Prostate gland (tissue), 2 donors: ENCODE measurements at regions not wholly inside any gene's neighbourhood (a gene's known extent, or its start where the extent isn't known, plus 50 kb on each side); places are given as distances from the start of the nearest gene placed in this dataset.

Source experiments
- DNase-seq: peaks from one replicate; pipeline ENCODE4 v3.0.0-alpha.2; 2019; ENCODE audit warnings: low spot score
- H3K27ac ChIP-seq, 2 donors: fragments of 200-600 bp; sonication (generic); 2 replicates each; pipeline ENCODE4 v1.5.1; 2017 to 2019
- H3K27me3 ChIP-seq: fragments of 200-600 bp; sonication (generic); replicated peaks from 2 replicates; pipeline ENCODE4 v1.5.1; 2019; ENCODE audit not compliant: insufficient read depth
- H3K36me3 ChIP-seq, 2 donors: fragments of 200-600 bp; sonication (generic); 1 replicate in 1 of 2; 2 replicates in 1 of 2; pipeline versions ENCODE4 v1.5.1 to v1.8.1; 2017 to 2019
- H3K4me1 ChIP-seq: fragments of 200-600 bp; sonication (generic); replicated peaks from 2 replicates; pipeline ENCODE4 v1.5.1; 2019
- H3K4me3 ChIP-seq, 2 donors: fragments of 200-600 bp; sonication (generic); 2 replicates each; pipeline ENCODE4 v1.5.1; 2017 to 2019
- H3K9me3 ChIP-seq: fragments of 200-600 bp; sonication (generic); 2 replicates; pipeline ENCODE4 v1.5.1; 2017
- POLR2A ChIP-seq: fragments of 450-650 bp; IDR thresholded peaks from one replicate; pipeline ENCODE4 v1.6.1; 2016; ENCODE audit warnings: antibody characterized with exemption, mild to moderate bottlenecking
- POLR2AphosphoS5 ChIP-seq: sonication (generic); formaldehyde crosslinking; IDR thresholded peaks from one replicate; pipeline ENCODE4 v1.6.1; 2017; ENCODE audit warnings: antibody characterized with exemption
- WGBS: methylation state at CpG from one replicate; pipeline ENCODE4 v1.1.5; 2018; 5-methylcytosine and 5-hydroxymethylcytosine counted together
- intact Hi-C: fragments of 100-400 bp; cut with DNase I; formaldehyde crosslinking; loops from one replicate; pipeline ENCODE4 v1.14.2; 2022
- TF ChIP-seq, protein P1 (sequence below), 4 experiments: fragments of 200-600 bp in 2 of 4; fragments of 450-650 bp in 2 of 4; sonication (generic) in 2 of 4; IDR thresholded peaks; 1 replicate in 3 of 4; 2 replicates in 1 of 4; pipeline ENCODE4 v1.5.1; 2016 to 2019; ENCODE audit warnings: antibody characterized with exemption in 4 of 4, mild to moderate bottlenecking in 2 of 4, moderate library complexity in 2 of 4

DNA sequence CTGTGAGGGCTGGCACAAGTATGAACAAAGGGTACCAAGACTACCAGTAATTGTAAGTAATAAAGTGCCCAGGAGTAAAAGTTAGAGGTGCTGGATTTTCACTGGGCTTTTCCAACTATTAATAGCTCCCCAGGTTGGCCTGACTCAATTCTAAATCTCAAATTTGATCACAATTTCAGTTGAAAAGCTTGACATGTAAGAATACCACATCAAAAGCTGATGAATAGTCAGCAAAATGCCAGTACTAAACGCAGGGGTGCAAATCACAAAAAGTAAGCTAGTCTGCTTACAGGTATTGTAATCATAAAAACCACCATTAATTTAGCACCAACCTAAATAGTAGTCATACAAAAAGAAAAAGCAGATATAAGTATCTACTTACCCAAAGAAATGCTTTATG lies 917.5 kb downstream of the NLGN4Y start:
- no peaks in the 10 kb centered on the region for H3K27me3 ChIP-seq
- H3K4me3 ChIP-seq, result no peak overlapping the region
- H3K36me3 ChIP-seq, result no peaks in the 10 kb centered on the region
- no peaks in the 10 kb centered on the region for H3K4me1 ChIP-seq
- WGBS, result 61% methylated on average over 1 of the region's 1 CpG
- no peak overlapping the region for H3K27ac ChIP-seq
- H3K9me3 ChIP-seq, result no peaks in the 10 kb centered on the region
- intact Hi-C loops, result no loop called here
- no peak for TF ChIP-seq POLR2A
- TF ChIP-seq, protein P1, sequence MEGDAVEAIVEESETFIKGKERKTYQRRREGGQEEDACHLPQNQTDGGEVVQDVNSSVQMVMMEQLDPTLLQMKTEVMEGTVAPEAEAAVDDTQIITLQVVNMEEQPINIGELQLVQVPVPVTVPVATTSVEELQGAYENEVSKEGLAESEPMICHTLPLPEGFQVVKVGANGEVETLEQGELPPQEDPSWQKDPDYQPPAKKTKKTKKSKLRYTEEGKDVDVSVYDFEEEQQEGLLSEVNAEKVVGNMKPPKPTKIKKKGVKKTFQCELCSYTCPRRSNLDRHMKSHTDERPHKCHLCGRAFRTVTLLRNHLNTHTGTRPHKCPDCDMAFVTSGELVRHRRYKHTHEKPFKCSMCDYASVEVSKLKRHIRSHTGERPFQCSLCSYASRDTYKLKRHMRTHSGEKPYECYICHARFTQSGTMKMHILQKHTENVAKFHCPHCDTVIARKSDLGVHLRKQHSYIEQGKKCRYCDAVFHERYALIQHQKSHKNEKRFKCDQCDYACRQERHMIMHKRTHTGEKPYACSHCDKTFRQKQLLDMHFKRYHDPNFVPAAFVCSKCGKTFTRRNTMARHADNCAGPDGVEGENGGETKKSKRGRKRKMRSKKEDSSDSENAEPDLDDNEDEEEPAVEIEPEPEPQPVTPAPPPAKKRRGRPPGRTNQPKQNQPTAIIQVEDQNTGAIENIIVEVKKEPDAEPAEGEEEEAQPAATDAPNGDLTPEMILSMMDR (IDR thresholded peaks at IDR 0.05), result no peak
- no peak for TF ChIP-seq POLR2AphosphoS5
- DNase-seq, result no peak

DNA sequence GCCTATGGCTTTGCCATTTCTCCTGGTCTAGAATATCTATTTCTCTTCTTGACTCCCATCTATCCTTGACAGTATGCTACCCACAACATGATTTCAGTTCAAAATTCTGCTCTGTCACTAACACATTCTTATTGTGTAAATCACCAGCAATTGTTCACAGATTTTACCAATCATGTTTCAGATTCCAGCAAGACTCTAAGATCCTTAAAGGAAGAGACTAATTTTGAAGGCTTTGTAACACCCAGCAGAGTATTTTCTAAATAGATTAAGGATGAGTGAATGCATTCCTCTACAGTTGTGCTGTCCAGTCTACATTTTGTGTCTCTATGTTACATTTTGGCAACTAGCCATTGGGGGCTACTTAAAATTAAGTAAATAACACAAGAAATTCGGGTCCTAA lies 921.5 kb downstream of the NLGN4Y start:
- Histone ChIP-seq H3K27ac (no peak overlapping the region), H3K4me3 (no peak overlapping the region), H3K36me3 (no peaks in the 10 kb centered on the region), H3K9me3 (no peaks in the 10 kb centered on the region), H3K27me3 (no peaks in the 10 kb centered on the region), H3K4me1 (no peaks in the 10 kb centered on the region)
- DNase-seq, result no peak
- TF ChIP-seq POLR2AphosphoS5 (no peak), POLR2A (no peak)
- TF ChIP-seq, protein P1 (IDR thresholded peaks at IDR 0.05), result no peak
- 71% methylated on average over 1 of the region's 1 CpG for WGBS
- intact Hi-C loops, result no loop called here

DNA sequence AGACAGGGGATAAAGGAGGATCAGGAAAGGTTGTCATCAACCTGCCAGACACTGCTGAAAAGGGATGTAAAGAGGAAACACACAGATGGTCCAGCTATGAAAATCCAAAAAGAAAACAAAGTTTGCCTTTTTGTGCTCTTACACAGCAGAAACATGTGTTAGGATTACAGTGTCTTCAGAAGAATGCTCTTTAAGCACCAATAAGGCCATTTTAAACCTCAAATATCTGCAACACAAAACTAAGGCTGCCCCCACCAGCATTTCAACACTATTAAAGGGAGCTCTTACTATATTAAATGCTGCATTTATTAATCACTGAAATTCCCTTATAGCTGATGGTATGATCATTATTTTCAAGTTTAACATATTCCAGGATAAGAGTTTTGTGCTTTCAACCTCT lies 922.5 kb downstream of the NLGN4Y start:
- TF ChIP-seq, protein P1 (IDR thresholded peaks at IDR 0.05), result no peak
- TF ChIP-seq POLR2A (no peak), POLR2AphosphoS5 (no peak)

DNA sequence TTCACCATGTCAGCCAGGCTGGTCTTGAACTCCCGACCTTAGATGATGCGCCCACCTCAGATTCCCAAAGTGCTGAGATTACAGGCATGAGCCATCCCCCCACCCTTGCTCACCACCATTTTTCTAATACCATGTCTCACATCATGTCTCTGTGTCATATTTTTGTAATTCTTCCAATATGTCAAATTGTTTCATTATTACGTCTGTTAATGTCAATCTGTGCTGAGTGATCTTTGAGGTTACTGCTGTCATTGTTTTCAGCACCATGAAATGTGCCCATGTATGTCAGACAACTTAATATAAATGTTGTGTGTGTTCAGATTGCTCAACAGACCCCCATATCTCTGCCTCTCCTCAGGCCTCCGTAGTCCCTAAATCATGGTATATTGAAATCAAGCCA lies 923.6 kb downstream of the NLGN4Y start:
- TF ChIP-seq, protein P1 (IDR thresholded peaks at IDR 0.05), result no peak
- TF ChIP-seq POLR2AphosphoS5, result no peak
- no peak for TF ChIP-seq POLR2A
- no peaks in the 10 kb centered on the region for H3K36me3 ChIP-seq
- H3K9me3 ChIP-seq, result no peaks in the 10 kb centered on the region
- WGBS, result 93% methylated on average over 4 of the region's 4 CpGs
- intact Hi-C loops, result no loop called here
- H3K27me3 ChIP-seq, result no peaks in the 10 kb centered on the region
- DNase-seq, result no peak
- H3K4me3 ChIP-seq, result no peak overlapping the region
- H3K27ac ChIP-seq, result no peak overlapping the region
- H3K4me1 ChIP-seq, result no peaks in the 10 kb centered on the region

More for the DNA sequence above, 922.5 kb downstream of the NLGN4Y start:
- intact Hi-C loops, result no loop called here
- Histone ChIP-seq H3K27me3 (no peaks in the 10 kb centered on the region), H3K4me1 (no peaks in the 10 kb centered on the region), H3K27ac (no peak overlapping the region), H3K36me3 (no peaks in the 10 kb centered on the region), H3K9me3 (no peaks in the 10 kb centered on the region), H3K4me3 (no peak overlapping the region)
- no peak for DNase-seq

DNA sequence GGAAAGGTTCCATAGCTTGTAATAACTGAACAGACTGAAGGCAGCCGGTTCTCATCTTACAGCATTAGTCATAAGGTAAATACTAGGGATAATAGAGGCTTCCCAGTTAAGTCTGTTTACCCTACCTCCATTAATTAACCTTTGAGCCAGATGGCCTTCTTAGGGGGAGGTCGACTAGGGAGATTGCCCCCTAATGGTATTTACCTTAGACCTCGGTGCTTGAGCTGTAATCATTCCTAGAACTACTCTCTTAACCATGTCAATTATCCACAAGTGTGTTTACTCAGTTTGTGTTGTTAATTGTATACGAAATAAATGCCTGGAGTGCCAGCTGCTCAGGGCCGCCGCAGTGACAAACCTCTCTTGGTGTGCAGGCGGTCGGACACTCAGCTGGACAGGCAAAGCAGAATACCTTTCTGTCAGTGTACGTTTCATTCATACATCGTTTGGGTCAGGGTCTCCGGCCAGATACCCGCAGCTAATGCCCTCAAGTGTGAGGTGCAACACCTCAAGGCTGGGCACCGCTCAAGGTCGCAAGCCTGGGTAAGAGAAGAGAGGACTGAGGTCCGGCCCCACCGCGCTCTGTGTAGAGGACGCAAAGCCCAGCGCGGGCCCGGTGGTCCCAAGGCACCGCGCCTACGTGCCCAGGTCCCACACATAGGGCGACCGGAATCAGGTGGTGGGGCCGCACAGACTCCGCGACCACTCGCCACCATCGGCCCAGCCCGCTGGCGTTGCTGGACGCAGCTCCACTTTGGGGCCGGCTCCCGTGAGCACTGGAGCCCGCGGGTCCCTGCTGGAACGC lies 931.0 kb downstream of the NLGN4Y start:
- 37% methylated on average over 13 of the region's 39 CpGs for WGBS
- no peaks in the 10 kb centered on the region for H3K27me3 ChIP-seq
- no peaks in the 10 kb centered on the region for H3K9me3 ChIP-seq
- peak overlapping the region; percentile 28 to 35 for H3K4me3 ChIP-seq
- peak overlapping the region; percentile 65 to 75 for H3K27ac ChIP-seq
- no peak for TF ChIP-seq POLR2A
- peak; percentile 5 for TF ChIP-seq POLR2AphosphoS5
- DNase-seq, result peak; percentile 7
- intact Hi-C loops, result no loop called here
- no peaks in the 10 kb centered on the region for H3K4me1 ChIP-seq
- no peaks in the 10 kb centered on the region for H3K36me3 ChIP-seq
